Fibroblast of lung (primary cell): ENCODE measurements at regions not wholly inside any gene's neighbourhood (a gene's known extent, or its start where the extent isn't known, plus 50 kb on each side); places are given as distances from the start of the nearest gene placed in this dataset.

Experiments
- DNase-seq, 2 donors: peaks; one replicate each; pipeline versions ENCODE4 v3.0.0 to v3.0.0-alpha.2; 2010; ENCODE audit warnings: low read depth in 2 of 2
- H2AFZ ChIP-seq: 2 replicates; pipeline ENCODE4 v1.5.1; 2012; ENCODE audit warnings: low read length, control low read depth, inconsistent platforms
- H3K27ac ChIP-seq: 2 replicates; pipeline ENCODE4 v1.5.1; 2011; ENCODE audit warnings: low read length, control low read depth; ENCODE audit not compliant: insufficient read depth
- H3K27me3 ChIP-seq: 2 replicates; pipeline ENCODE4 v1.5.1; 2011; ENCODE audit warnings: mild to moderate bottlenecking, low read length; ENCODE audit not compliant: control insufficient read depth, insufficient read depth
- H3K36me3 ChIP-seq: 2 replicates; pipeline ENCODE4 v1.5.1; 2011; ENCODE audit warnings: low read length; ENCODE audit not compliant: control insufficient read depth, insufficient read depth
- H3K4me1 ChIP-seq: 2 replicates; pipeline ENCODE4 v1.5.1; 2011; ENCODE audit warnings: low read length; ENCODE audit not compliant: control insufficient read depth, insufficient read depth; ENCODE audit errors: extremely low read depth
- H3K4me2 ChIP-seq: 2 replicates; pipeline ENCODE4 v1.5.1; 2011; ENCODE audit warnings: low read length, control low read depth; ENCODE audit not compliant: insufficient read depth; ENCODE audit errors: extremely low read depth
- H3K4me3 ChIP-seq, 4 experiments: fragments of 200-600 bp in 1 of 4; sonication (generic) in 1 of 4; replicated peaks in 1 of 4; 2 replicates each; pipeline ENCODE4 v1.5.1; 2011 to 2016; ENCODE audit warnings: low read length in 4 of 4, low read depth in 3 of 4, mild to moderate bottlenecking in 3 of 4, control low read depth in 2 of 4, inconsistent platforms in 1 of 4, mixed read lengths in 1 of 4; ENCODE audit not compliant: insufficient read depth in 1 of 4; ENCODE audit errors: control extremely low read depth in 1 of 4
- H3K79me2 ChIP-seq: 2 replicates; pipeline ENCODE4 v1.5.1; 2012; ENCODE audit warnings: mild to moderate bottlenecking, low read length, inconsistent platforms; ENCODE audit not compliant: control insufficient read depth, insufficient read depth
- H3K9ac ChIP-seq: 2 replicates; pipeline ENCODE4 v1.5.1; 2011; ENCODE audit warnings: mild to moderate bottlenecking, low read length, control low read depth; ENCODE audit not compliant: insufficient read depth
- H3K9me3 ChIP-seq: 2 replicates; pipeline ENCODE4 v1.5.1; 2012; ENCODE audit warnings: low read depth, low read length; ENCODE audit not compliant: control insufficient read depth, insufficient read depth
- H4K20me1 ChIP-seq: 2 replicates; pipeline ENCODE4 v1.5.1; 2011; ENCODE audit warnings: low read length; ENCODE audit not compliant: control insufficient read depth, insufficient read depth; ENCODE audit errors: extremely low read depth
- CTCF ChIP-seq, 2 donors: IDR thresholded peaks in 1 of 2; conservative IDR thresholded peaks in 1 of 2; 1 replicate in 1 of 2; 2 replicates in 1 of 2; pipeline ENCODE4 v1.5.1; 2011 to 2012; ENCODE audit warnings: low read length in 2 of 2, control low read depth in 1 of 2, inconsistent platforms in 1 of 2, low read depth in 1 of 2, mild to moderate bottlenecking in 1 of 2
- EZH2 ChIP-seq: IDR thresholded peaks from 2 replicates; pipeline ENCODE4 v1.5.1; 2012; ENCODE audit warnings: low read length, control low read depth, mild to moderate bottlenecking; ENCODE audit errors: missing control alignments

DNA sequence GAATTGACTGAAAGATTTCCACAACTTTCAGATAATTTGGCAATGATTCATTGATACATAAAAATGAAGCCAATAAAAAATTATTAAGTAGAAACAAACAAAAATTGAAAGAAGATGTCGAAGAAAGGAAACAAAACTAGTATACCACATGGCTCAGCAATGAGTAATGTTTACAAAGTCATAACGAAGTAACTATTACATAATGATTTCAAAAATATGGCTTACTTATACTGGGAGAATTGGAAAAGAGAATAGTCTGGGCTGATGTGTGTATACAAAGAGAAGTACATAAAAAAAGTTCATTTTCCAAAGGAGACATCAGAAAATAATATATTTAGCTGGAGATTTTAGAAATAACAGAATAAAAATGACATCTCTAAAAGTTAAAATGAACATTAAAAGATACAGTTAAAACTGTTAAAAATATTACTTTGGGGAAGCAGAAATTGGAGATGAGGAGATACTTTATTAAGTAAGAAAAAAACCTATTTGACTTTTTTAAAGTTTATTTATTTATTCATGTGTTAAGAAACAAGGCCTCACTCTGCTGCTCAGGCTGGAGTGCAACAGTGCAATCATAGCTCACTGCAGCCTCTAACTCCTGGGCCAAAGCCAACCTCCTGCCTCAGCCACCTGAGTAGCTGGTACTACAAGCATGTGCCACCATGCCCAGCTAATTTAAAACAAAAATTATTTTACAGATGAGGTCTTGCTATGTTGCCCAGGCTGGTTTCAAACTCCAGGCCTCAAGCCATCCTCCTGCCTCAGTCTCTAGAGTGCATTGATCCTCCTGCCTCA lies 409.7 kb upstream of the PIK3C3 start:
- Histone ChIP-seq H3K4me2 (no peak overlapping the region), H3K27me3 (no peaks in the 10 kb centered on the region), H3K79me2 (no peaks in the 10 kb centered on the region), H3K27ac (no peak overlapping the region), H3K4me3 (no peak overlapping the region), H3K36me3 (no peaks in the 10 kb centered on the region), H3K9ac (no peak overlapping the region), H3K4me1 (no peaks in the 10 kb centered on the region), H2AFZ (no peak overlapping the region), H3K9me3 (no peaks in the 10 kb centered on the region), H4K20me1 (no peaks in the 10 kb centered on the region)
- DNase-seq: no peak
- TF ChIP-seq CTCF (conservative IDR thresholded peaks at IDR 0.05 in 1 of 2, IDR thresholded peaks at IDR 0.05 in 1 of 2; ENCODE audit: low read depth in 1 of 2, low read length in 2 of 2) (no peak), EZH2 (no peak)

GRCh38 chr18:41543815-41544214 lies 411.2 kb upstream of the PIK3C3 start:
- no peaks in the 10 kb centered on the region for H3K36me3 ChIP-seq
- H4K20me1 ChIP-seq: no peaks in the 10 kb centered on the region
- no peak overlapping the region for H3K9ac ChIP-seq
- DNase-seq: no peak
- no peak for TF ChIP-seq EZH2
- no peak for TF ChIP-seq CTCF (conservative IDR thresholded peaks at IDR 0.05 in 1 of 2, IDR thresholded peaks at IDR 0.05 in 1 of 2; ENCODE audit: low read depth in 1 of 2, low read length in 2 of 2)
- H3K27me3 ChIP-seq: no peaks in the 10 kb centered on the region
- no peaks in the 10 kb centered on the region for H3K79me2 ChIP-seq
- H3K4me3 ChIP-seq: no peak overlapping the region
- H3K9me3 ChIP-seq: no peaks in the 10 kb centered on the region
- H3K4me2 ChIP-seq: no peak overlapping the region
- no peak overlapping the region for H2AFZ ChIP-seq
- no peak overlapping the region for H3K27ac ChIP-seq
- H3K4me1 ChIP-seq: no peaks in the 10 kb centered on the region

GRCh38 chr18:41540237-41540871 lies 414.7 kb upstream of the PIK3C3 start:
- TF ChIP-seq CTCF (conservative IDR thresholded peaks at IDR 0.05 in 1 of 2, IDR thresholded peaks at IDR 0.05 in 1 of 2; ENCODE audit: low read depth in 1 of 2, low read length in 2 of 2): no peak
- no peak for TF ChIP-seq EZH2

More at GRCh38 chr18:41540237-41540871, 414.7 kb upstream of the PIK3C3 start:
- Histone ChIP-seq H3K27ac (no peak overlapping the region), H3K27me3 (no peaks in the 10 kb centered on the region), H3K9me3 (no peaks in the 10 kb centered on the region), H3K4me2 (no peak overlapping the region), H3K4me3 (no peak overlapping the region), H4K20me1 (no peaks in the 10 kb centered on the region), H3K36me3 (no peaks in the 10 kb centered on the region), H3K79me2 (no peaks in the 10 kb centered on the region), H3K4me1 (no peaks in the 10 kb centered on the region), H3K9ac (no peak overlapping the region), H2AFZ (no peak overlapping the region)
- no peak for DNase-seq
